Nephron progenitor cell (in vitro differentiated cells): ENCODE measurements at regions not wholly inside any gene's neighbourhood (a gene's known extent, or its start where the extent isn't known, plus 50 kb on each side); places are given as distances from the start of the nearest gene placed in this dataset.

Source experiments
- DNase-seq: peaks from one replicate; pipeline ENCODE4 v3.0.0; 2021
- H3K27ac Mint-ChIP-seq: 2 replicates; pipeline ENCODE4 v1.8.0; 2021; ENCODE audit warnings: mild to moderate bottlenecking, moderate library complexity, mixed read lengths
- H3K27me3 Mint-ChIP-seq: 2 replicates; pipeline ENCODE4 v1.8.0; 2021; ENCODE audit warnings: mild to moderate bottlenecking, low read depth, mixed read lengths; ENCODE audit not compliant: poor library complexity
- H3K36me3 Mint-ChIP-seq: 2 replicates; pipeline ENCODE4 v1.8.0; 2021; ENCODE audit warnings: low read depth, mixed read lengths
- H3K4me1 Mint-ChIP-seq: 2 replicates; pipeline ENCODE4 v1.8.0; 2021; ENCODE audit warnings: mixed read lengths
- H3K4me3 Mint-ChIP-seq: 2 replicates; pipeline ENCODE4 v1.8.0; 2021; ENCODE audit warnings: mild to moderate bottlenecking, moderate library complexity, mixed read lengths
- H3K9me3 Mint-ChIP-seq: 2 replicates; pipeline ENCODE4 v1.8.0; 2021; ENCODE audit warnings: mild to moderate bottlenecking, moderate library complexity, mixed read lengths
- TF ChIP-seq, protein P1 (sequence below): fragments of 200-600 bp; sonication (generic); IDR thresholded peaks from 2 replicates; pipeline ENCODE4 v1.5.0; 2021; ENCODE audit warnings: antibody characterized with exemption

DNA sequence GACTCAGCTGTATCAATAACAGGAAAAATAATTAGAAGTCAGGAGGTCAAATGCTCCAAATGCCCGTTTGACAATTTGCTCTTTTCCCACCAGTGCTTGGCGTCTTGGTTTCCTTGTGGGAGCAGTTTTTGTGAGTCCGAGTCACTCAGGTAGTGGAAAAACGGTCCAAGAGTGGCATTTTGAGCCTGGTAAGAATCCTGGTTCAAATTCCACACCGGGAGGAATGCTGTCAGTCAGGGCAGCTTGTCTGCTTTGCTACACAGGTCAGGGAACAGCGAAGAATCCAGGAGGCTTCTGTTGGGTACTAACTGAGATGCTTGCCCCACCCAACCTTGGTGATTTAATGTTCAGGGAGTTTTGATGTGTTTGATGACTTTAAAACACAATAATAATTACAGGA lies 209.5 kb downstream of the HERPUD2 start:
- Mint-ChIP-seq H3K4me3 (no peak overlapping the region), H3K36me3 (no peaks in the 10 kb centered on the region), H3K4me1 (peaks cover 74% of the 10 kb centered on the region), H3K9me3 (no peaks in the 10 kb centered on the region), H3K27me3 (peaks cover 19% of the 10 kb centered on the region), H3K27ac (peak overlapping the region; percentile 90)
- DNase-seq: peak; percentile 7
- TF ChIP-seq, protein P1, sequence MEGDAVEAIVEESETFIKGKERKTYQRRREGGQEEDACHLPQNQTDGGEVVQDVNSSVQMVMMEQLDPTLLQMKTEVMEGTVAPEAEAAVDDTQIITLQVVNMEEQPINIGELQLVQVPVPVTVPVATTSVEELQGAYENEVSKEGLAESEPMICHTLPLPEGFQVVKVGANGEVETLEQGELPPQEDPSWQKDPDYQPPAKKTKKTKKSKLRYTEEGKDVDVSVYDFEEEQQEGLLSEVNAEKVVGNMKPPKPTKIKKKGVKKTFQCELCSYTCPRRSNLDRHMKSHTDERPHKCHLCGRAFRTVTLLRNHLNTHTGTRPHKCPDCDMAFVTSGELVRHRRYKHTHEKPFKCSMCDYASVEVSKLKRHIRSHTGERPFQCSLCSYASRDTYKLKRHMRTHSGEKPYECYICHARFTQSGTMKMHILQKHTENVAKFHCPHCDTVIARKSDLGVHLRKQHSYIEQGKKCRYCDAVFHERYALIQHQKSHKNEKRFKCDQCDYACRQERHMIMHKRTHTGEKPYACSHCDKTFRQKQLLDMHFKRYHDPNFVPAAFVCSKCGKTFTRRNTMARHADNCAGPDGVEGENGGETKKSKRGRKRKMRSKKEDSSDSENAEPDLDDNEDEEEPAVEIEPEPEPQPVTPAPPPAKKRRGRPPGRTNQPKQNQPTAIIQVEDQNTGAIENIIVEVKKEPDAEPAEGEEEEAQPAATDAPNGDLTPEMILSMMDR: no peak

DNA sequence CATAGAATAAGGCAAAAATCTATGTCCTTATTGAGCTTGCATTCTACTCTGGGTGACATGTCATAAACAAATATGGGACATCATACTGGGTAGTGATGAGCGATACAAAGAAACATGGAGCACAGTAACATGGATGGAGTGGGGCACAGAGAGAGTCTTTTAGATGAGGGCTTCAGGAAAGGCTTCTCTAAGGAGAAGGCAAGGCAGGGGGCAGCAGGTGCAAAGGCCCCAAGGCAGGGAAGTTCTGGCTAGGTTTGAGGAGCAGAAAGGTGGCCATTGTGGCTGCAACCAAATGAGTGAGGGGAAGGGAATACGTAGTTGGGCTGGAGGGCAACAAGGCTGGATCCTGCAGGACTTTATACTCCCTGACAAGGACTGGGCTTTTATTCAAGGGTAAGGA lies 211.4 kb downstream of the HERPUD2 start:
- no peak overlapping the region for H3K27ac Mint-ChIP-seq
- peaks cover 6% of the 10 kb centered on the region for H3K36me3 Mint-ChIP-seq
- no peak overlapping the region for H3K4me3 Mint-ChIP-seq
- DNase-seq: no peak
- H3K27me3 Mint-ChIP-seq: peaks cover 15% of the 10 kb centered on the region
- peaks cover 13% of the 10 kb centered on the region for H3K9me3 Mint-ChIP-seq
- peaks cover 74% of the 10 kb centered on the region for H3K4me1 Mint-ChIP-seq
- TF ChIP-seq, protein P1: no peak

DNA sequence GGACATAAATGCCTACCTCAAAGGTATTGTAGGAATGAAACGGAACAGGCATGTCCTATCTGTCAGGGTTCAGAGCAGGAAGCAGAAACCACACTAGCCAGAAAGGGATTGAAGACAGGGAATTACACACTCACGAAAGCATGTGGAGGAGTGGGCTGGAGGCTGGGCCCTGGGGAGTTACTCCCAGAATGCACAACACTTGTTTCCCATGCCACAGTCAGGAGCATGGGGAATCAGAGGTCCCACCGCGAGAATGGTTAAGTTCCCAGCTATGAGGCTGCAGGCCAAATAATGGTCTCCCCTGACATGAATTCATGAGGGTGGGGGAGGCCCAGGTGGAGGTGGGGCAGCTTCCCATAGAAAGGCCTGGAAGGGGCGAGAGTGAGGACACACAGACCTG lies 212.7 kb downstream of the HERPUD2 start:
- TF ChIP-seq, protein P1: no peak
- Mint-ChIP-seq H3K36me3 (peaks cover 18% of the 10 kb centered on the region), H3K27me3 (peaks cover 15% of the 10 kb centered on the region), H3K4me3 (no peak overlapping the region), H3K4me1 (peaks cover 63% of the 10 kb centered on the region), H3K9me3 (peaks cover 26% of the 10 kb centered on the region), H3K27ac (peak overlapping the region; percentile 75)
- peak; percentile 9 for DNase-seq

DNA sequence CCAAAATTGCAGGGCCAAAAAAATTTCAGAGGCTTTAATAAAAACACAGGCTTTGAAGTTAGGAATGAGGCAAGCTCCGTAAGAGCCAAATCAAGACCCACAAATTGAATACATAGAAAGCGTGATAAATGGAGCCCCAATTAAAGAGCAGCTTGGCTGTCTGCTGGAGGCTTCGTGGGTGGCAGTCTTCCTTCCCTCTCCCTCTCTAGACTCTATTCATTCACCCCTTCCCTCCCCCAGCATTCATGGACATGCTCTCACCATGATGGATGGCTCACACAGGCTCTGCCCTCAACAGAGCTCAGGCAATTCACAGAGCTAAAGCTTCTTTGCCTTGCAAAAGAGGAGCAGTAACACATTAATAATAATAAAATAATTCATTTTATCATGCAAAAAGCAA lies 214.1 kb downstream of the HERPUD2 start:
- Mint-ChIP-seq H3K4me1 (peaks cover 49% of the 10 kb centered on the region), H3K36me3 (peaks cover 28% of the 10 kb centered on the region), H3K27ac (peak overlapping the region; percentile 43), H3K9me3 (peaks cover 40% of the 10 kb centered on the region), H3K27me3 (peaks cover 19% of the 10 kb centered on the region), H3K4me3 (no peak overlapping the region)
- peak; percentile 23 for DNase-seq
- TF ChIP-seq, protein P1: no peak

DNA sequence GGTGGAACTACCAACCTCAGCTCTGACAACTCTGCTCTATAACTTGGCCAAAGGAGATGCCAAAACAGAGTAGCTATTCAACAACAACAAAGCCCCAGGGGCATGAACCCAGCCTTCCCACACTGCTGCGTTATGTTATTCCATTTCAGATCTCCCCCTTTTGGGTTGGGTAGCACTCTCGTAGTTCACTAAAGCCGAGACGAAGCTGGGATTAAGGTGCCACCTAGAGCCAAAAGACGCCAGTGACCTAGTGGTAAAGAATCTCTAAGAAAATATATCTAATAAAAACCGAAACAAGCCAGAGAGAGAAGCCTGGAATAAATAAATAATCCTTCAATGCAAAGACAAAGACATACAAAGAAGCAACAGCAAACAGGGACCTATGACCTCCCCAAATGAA lies 217.3 kb downstream of the HERPUD2 start:
- no peak for DNase-seq
- Mint-ChIP-seq H3K36me3 (peaks cover 37% of the 10 kb centered on the region), H3K27me3 (peaks cover 13% of the 10 kb centered on the region), H3K9me3 (peaks cover 53% of the 10 kb centered on the region), H3K4me1 (peaks cover 21% of the 10 kb centered on the region), H3K4me3 (no peak overlapping the region), H3K27ac (no peak overlapping the region)
- TF ChIP-seq, protein P1: no peak

DNA sequence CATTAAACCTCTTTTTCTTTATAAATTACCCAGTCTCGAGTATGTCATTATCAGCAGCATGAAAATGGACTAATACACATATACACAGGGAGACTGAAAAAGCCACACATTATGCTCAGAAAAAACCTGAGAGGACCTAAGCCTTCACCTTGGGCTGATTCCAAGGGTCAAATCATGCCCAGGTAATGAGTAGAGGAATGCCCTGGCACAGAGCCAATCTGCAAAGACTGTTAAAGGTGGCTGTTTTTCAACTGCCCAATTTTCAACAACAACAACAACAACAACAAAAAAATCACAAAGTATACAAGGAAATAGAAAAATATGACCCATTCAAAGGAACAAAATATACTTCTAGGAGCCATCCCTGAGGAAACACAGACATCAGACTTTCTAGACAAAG lies 220.2 kb upstream of the TBX20 start:
- no peak overlapping the region for H3K4me3 Mint-ChIP-seq

More for the DNA sequence above, 220.2 kb upstream of the TBX20 start:
- TF ChIP-seq, protein P1: no peak
- Mint-ChIP-seq H3K4me1 (no peaks in the 10 kb centered on the region), H3K9me3 (peaks cover 45% of the 10 kb centered on the region), H3K36me3 (peaks cover 36% of the 10 kb centered on the region), H3K27me3 (peaks cover 17% of the 10 kb centered on the region), H3K27ac (no peak overlapping the region)
- DNase-seq: no peak
